ENCODE measurements at regions not wholly inside any gene's neighbourhood (a gene's known extent, or its start where the extent isn't known, plus 50 kb on each side); places are given as distances from the start of the nearest gene placed in this dataset.

GRCh38 chr20:40168981-40169620 lies 519.9 kb downstream of the MAFB start:
- DNase-seq (ENCODE audit: low read depth in 2 of 2) = no peak

GRCh38 chr20:40161391-40161790 lies 527.6 kb downstream of the MAFB start:
- DNase-seq (ENCODE audit: low read depth in 2 of 2) = no peak

- peak in 1 of 2 experiments; percentile 1 for DNase-seq (ENCODE audit: low read depth in 2 of 2)
Observed at GRCh38 chr20:40160097-40160550, 528.9 kb downstream of the MAFB start.

- DNase-seq (ENCODE audit: low read depth in 2 of 2) = no peak
Observed at GRCh38 chr20:40159276-40159675, 529.8 kb downstream of the MAFB start.

- DNase-seq (ENCODE audit: low read depth in 2 of 2) = no peak
Observed at GRCh38 chr20:40156600-40157317, 532.3 kb downstream of the MAFB start.

- DNase-seq (ENCODE audit: low read depth in 2 of 2) = no peak
Observed at GRCh38 chr20:40154514-40154913, 534.5 kb downstream of the MAFB start.

GRCh38 chr20:40148886-40149285 lies 540.1 kb downstream of the MAFB start:
- no peak for DNase-seq (ENCODE audit: low read depth in 2 of 2)

GRCh38 chr20:40146071-40146470 lies 543.0 kb downstream of the MAFB start:
- no peak for DNase-seq (ENCODE audit: low read depth in 2 of 2)

- DNase-seq (ENCODE audit: low read depth in 2 of 2) = no peak
Observed at GRCh38 chr20:40144581-40144980, 544.5 kb downstream of the MAFB start.

- DNase-seq (ENCODE audit: low read depth in 2 of 2) = no peak
Observed at GRCh38 chr20:40134176-40134575, 554.9 kb downstream of the MAFB start.

- DNase-seq (ENCODE audit: low read depth in 2 of 2) = no peak
Observed at GRCh38 chr20:40120827-40121226, 568.2 kb downstream of the MAFB start.

GRCh38 chr20:40111282-40111681 lies 577.8 kb downstream of the MAFB start:
- DNase-seq (ENCODE audit: low read depth in 2 of 2) = no peak

- no peak for DNase-seq (ENCODE audit: low read depth in 2 of 2)
Observed at GRCh38 chr20:40110311-40110831, 578.7 kb downstream of the MAFB start.

- no peak for DNase-seq (ENCODE audit: low read depth in 2 of 2)
Observed at GRCh38 chr20:40109136-40109535, 579.9 kb downstream of the MAFB start.

- DNase-seq (ENCODE audit: low read depth in 2 of 2) = no peak
Observed at GRCh38 chr20:40108321-40108720, 580.7 kb downstream of the MAFB start.

GRCh38 chr20:40104959-40105358 lies 584.1 kb downstream of the MAFB start:
- no peak for DNase-seq (ENCODE audit: low read depth in 2 of 2)

- no peak for DNase-seq (ENCODE audit: low read depth in 2 of 2)
Observed at GRCh38 chr20:40103420-40103819, 585.6 kb downstream of the MAFB start.

GRCh38 chr20:40101560-40101959 lies 587.5 kb downstream of the MAFB start:
- no peak for DNase-seq (ENCODE audit: low read depth in 2 of 2)

GRCh38 chr20:40100261-40100660 lies 588.8 kb downstream of the MAFB start:
- DNase-seq (ENCODE audit: low read depth in 2 of 2) = no peak

GRCh38 chr20:40090236-40090635 lies 598.8 kb downstream of the MAFB start:
- DNase-seq (ENCODE audit: low read depth in 2 of 2) = no peak

- DNase-seq (ENCODE audit: low read depth in 2 of 2) = no peak
Observed at GRCh38 chr20:40087496-40087895, 601.5 kb downstream of the MAFB start.

- no peak for DNase-seq (ENCODE audit: low read depth in 2 of 2)
Observed at GRCh38 chr20:40085513-40085912, 603.5 kb downstream of the MAFB start.

- DNase-seq (ENCODE audit: low read depth in 2 of 2) = no peak
Observed at GRCh38 chr20:40082436-40082835, 606.6 kb downstream of the MAFB start.
